NOMO-1 (cell line): ENCODE measurements at regions not wholly inside any gene's neighbourhood (a gene's known extent, or its start where the extent isn't known, plus 50 kb on each side); places are given as distances from the start of the nearest gene placed in this dataset.

Experiments
- DNase-seq, 2 experiments: peaks; one replicate each; lab custom pipeline; 2025; ENCODE audit not compliant: unreplicated experiment in 2 of 2; lab: John Stamatoyannopoulos, UW

DNA sequence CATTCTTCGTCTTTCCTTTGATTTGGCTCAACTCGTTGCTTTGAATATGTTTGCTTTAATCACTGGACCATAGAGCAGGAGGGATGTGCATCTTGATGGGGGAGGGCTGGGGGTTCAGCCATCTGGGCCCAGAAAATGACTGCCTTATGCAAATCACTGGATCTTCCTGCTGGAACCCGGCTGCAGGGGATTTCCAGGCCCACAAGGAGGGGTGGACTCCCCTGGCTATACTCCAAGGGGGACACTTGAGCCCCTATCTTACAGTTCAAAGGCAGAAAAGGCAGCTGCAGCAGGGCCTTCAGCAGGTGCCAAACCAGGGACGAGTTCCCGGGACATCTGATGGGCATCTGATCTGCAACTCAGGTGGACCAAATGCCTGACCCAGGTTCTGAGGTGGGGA, 122.5 kb downstream of the DICER1 start:
- no peak for DNase-seq

DNA sequence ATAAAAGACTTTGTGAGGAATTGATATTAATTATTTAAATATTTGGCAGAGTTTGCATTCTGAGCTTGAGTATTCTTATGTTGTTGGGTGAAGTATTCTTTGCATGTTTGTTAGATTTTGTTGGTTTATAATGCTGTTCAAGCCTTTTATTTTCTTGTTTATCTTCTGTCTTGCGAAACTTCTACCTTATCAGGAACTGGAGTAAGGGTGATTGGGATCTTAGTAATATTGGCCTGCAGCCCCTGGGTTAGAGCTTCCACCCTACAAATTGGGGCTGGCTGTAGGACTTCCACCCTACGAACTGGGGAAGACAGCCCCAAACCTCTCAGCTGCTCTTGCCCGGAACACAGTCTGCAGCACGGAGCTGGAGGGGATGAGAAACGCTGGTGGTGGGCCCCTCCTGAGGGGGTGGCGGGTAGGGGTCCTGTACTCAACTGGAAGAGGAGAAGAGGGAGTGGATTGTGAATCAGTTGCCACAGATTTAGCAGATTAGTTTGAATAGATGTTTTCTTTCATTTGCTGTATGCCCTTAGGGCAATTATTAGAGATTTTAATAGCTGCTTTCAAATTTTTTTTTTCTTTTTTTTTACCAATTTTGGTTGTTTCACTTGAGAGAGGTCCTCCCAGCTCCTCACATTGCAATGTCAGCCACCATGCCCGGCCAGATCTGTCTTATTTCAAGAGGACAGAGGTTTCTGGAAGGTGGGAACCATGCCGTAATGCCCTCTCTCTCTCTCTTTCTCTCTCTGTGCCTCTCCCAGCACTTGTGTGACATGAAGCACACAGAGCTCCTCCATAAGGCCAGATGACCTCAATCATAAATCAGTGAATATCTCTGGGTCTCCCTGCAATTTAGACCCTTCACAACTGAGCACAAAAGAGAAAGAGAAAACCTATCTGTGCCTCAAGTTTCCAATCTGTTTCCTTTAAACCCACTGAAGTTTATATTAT, 123.4 kb downstream of the DICER1 start:
- no peak for DNase-seq

DNA sequence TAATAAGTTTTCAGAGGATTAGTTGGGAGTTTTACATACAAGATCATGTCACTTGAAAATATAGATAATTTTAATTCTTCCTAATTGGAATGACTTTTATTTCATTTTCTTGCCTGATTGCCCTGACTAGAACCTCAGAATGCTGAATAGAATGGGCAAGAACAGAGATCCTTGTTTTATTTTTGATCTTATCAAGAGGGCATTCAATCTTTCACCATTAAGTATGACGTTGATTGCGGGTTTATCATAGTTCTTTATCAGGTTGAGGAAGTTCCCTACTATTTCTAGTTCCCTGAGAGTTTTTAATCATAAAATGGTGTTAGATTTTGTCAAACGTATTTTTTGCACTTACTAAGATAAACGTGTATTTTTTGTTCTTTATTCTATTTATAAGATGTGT, 124.3 kb downstream of the DICER1 start:
- DNase-seq = no peak

DNA sequence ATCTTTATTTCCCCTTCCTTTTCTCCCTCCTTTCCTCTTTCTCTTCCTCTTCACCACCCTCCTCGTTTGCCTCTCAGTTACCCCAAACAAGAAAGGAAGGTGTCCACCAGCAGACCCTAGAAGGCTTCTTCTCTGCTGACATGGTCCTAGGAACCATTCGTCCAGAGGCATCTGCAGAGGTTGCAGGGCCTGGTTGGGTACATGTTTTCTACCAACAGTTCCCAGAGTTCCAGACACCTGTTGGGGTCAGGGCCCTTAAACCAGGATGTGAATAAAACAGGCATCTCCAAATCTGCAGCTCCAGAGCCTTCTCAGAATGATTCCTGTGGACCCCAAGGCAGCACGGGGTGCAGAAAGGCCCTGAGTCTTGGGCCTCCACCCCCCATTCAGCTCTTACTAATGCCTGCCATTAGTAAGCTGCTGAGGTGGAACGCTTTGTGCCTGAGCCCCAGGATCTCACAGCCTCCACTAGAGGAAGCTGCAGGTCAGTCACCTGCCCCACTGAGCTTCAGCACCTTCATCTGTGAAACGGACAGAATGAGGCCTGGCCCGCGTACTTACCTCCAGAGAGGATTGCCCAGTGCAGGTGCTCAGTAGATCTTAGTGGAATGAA, 130.4 kb downstream of the DICER1 start:
- DNase-seq = no peak

DNA sequence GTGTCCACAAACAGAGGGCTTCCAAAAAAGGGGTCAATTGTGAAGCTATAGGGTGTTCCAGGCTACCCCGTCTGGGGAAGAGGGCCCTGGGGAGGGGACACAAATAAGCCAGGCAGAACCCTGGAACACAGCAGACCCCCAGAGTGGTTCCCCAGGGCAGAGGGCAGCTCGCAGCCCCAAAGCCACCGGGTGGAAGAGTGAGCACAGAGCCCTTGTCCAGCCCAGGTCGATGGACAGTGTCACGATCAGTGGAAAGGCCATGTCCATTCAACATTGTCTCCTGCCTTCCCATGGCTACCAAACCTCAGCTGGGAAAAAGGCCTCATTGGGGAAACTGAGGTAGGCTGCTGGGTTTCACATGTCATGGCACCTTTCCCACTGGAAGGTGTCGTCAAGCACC, 131.4 kb downstream of the DICER1 start:
- no peak for DNase-seq

DNA sequence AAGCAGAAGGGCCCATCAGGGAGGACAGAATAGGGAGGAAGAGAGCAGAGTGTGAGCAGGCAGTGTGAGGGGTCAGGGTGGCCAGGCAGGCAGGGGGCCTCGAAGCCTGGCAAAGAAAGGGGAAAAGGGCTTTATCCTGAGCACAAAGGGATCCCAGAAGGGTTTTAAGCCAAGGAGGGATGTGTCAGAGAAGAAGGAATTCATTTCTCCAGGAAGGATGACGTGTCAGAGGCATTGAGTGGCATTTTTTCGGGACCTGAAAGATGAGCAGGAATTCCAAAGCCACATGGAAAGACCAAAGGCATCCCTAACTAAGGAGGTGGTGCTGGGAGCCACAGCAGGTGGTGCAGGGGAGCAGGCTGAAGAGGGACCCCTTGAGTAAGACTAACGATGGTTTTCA, 132.1 kb downstream of the DICER1 start:
- DNase-seq = no peak

DNA sequence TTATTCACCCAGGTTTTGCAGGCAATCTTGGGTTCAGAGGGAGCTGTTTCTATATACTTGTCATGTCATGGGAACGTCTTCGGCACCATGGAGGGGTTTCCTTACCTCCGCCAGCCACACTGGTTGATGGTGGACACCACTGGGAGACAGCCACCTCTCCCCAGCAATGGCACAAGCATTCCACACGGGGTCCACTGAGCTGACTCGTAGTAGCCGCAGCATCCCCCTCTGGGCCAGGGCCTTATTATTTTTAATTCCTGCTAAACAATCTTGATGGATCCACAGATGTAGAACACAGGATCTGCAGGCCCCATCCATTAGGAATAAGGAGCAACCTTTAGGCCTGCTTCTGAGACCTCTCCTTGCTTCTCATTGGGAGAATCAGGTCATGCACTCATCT, 132.9 kb downstream of the DICER1 start:
- DNase-seq = no peak

DNA sequence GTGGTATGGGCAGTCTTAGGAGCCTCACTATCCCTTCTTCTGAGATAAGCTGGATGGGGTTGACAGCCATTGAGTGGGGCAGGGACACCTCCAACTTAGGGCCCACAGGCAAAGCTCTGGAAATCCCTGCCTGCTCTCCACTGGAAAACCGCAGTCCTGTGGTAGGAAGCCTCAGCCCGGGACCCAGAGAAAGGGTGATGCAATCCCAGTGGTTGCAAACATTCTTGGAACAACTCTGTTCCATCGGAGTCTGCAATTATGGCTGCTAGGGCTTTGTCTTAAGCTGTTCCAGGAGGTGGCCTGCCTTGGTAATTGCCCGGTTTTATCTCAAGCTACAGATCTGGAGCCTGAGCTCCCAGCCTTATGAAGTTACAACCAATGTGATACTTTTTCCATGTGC, 133.4 kb downstream of the DICER1 start:
- DNase-seq = no peak

DNA sequence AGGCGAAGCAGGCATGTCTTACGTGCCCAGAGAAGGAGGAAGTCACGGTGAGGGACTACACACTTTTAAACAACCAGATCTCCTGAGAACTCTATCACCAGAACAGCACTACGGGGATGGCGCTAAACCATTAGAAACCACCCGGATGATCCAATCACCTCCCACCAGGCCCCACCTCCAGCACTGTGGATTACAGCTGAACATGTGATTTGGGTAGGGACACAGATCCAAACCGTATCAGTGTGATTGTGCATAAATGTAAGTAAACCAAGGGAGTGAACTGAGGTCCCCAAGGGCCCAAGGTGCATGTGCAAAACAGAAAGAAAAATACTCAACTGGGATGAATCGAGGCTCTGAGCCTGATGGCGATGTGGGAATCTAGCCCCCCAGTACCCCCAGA, 134.2 kb downstream of the DICER1 start:
- no peak for DNase-seq

DNA sequence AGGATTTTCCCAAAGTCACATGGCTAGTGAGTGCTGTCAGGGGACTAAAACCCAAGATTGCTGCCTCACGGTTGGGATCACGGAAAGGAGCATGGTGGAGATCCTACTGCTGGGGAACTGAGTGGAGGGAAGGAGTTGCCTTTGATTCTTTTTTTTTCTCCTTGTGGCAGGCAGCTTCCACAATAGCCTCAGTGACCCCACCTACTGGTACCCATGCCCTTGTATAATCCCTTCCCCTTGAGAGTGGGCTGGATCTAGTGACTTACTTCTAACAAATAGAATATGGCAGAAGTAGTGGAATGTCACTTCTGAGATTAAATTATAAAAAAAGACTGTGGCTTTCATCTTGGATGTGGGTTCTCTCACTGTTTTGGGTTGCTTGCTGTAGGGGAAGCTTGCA, 135.7 kb downstream of the DICER1 start:
- no peak for DNase-seq

DNA sequence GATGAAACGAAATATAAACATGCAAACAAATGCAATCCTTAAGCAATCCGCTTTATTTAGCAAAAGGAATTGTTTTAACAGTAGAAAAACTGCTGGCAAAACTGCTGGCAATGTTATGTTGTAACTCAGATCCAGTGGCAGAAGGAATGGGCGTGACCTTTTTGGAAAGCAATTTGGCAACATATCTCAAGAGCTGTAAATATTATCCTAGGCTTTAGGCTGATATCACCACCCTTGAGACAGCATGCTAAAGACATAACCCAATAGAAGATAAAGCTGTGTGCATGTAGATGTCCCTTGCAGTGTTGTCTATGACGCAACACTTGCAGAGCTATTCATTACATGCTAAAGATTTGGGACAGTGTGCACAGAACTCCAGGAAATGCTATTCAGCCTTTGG, 138.5 kb downstream of the DICER1 start:
- DNase-seq = no peak

DNA sequence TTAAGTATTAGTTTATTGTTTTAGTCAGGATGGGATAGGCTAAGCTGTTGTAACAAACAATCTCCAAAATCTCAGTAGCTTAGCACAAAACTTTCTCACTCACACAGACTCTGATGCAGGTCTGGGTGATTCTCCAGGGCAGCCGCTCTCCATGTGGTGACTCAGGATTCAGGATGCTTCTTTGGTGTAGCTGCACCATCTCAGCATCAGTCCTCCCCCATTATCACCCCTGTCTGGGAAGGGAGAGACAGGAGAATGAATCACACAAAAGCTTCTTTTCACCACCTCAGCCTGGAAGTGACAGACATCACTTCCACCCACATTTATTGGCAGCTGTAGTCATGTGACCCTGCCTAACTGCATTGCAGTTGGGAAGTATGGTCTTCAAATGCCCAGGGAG, 142.3 kb downstream of the DICER1 start:
- no peak for DNase-seq

DNA sequence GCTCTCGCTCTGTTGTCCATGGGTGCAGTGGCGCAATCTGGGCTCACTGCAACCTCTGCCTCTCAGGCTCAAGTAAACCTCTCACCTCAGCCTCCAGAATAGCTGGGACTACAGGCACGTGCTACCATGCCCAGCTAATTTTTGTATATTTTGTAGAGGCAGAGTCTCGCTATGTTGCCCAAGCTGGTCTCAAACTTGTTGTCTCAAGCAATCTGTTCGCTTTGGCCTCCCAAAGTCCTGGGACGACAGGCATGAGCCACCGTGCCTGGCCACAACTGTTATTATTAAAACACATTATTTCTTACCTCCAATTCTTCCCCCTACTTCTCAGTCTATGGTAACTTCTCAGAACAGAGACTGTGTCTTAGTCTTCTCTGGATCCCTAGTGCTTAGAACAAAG, 143.3 kb downstream of the DICER1 start:
- DNase-seq = no peak

DNA sequence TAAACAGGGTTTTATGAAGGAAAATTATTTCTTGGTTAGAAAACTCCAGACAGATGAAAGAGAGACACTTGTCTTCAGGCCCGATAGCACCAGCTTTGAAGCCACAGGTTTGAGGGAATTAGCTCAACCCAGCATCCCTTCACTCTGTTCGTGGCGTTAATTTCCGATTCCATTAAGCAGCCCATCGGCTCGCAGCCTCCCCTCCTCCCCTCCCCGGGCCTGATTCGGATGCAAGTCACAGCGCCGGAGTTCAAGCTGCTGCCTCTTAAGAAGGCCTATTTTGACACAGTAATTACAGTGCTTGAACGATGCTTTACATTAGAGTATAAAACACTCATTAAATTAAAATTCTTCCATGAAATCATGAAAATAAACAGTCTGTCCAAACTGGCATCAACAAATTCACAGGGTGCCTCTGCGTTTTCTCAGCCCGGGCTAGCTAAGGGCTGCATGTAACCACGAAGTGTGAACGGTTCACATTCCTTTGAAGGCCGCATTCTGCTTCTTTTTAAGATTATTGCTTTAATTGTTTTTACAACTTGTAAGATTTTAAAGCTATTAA, 145.8 kb downstream of the DICER1 start:
- no peak for DNase-seq

DNA sequence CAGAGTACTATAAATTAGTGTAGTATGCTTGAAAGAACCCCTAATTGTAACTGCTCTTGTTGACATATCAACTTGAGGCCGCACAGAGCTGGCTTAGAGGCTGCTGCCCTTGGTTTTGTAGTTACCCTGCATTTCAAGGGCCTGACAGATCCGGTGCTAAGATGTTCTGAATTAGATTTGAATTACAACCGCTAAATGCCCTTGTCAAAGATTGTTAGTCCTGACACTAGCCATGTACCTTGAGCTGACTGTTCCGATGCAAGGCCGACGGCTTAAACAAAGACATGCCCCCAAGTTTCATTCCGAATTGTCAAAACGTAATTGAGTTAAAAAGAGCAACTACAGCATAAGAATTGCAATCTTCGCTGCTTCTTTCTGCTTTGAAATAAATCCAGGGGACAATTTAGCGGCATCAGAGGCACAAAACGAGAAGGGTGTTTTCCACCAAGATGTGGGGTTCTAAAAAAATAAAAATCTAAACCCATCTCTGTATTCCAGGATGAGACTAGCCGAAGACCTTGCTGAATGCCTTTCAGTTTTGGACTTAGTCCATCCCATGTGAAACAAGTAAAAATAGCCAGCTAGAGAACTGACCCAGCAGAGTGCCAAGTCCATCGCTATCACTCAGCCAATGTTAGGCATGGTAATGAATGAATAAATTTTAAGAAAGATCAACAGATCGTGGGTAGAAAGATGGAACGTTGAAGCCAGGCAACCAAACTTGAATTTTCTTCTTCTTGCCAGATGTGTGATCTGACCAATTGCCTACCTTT, 148.7 kb downstream of the DICER1 start:
- DNase-seq = no peak

DNA sequence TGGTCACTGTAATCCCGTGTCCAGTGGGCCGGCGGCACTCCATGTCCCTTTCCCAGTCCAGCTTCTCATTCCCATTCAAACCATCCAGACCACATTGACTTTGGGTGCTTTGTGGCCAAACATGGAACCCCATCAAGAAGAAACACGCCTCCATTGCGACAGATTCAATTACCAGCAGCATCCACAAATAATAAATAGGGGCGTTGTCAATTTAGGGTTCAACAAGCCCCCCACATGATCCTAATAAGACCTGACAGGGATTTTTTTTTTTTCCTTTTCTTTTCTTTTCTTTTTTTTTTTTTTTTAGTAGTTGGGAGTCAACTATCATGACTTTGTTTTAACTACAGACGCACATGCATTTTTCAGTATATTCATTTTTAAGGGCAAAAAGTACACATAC, 149.4 kb downstream of the DICER1 start:
- no peak for DNase-seq

DNA sequence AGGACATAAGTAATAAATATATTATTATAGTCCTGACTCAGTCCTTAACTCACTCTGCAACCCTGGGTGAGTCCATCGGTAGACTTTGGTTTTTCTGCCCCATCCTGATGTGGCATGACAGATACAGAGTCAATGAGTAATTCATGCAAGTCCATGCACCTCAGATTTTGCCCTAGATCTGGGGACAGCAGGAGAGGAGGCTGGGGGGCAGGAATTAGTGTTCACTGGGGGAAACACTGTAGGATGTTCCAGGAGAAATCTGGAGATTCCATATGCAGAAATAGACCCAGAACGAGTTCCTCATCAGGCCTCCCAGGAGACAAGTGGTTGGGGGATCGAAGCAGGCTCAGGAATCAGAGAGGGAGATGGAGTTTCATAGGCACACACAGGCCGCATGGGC, 150.8 kb downstream of the DICER1 start:
- no peak for DNase-seq

DNA sequence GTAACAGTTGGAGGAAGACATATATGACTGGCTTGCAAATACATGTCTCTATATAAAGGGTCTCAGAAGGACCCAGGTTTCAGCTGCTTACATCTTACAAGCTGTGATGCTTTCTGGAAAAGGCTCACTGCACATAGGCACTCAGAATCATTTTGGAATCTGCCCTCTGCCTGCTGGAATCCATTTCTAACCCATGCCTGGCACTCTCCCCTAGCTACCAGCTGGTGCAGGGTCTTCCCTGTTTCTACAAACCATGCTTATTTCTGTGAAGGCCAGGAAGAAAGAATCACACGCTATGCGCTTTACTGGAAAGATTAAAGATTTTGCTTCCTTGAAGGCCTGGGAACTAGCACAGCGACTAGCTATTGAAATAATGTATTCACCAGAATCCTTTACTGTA, 151.3 kb downstream of the DICER1 start:
- no peak for DNase-seq

DNA sequence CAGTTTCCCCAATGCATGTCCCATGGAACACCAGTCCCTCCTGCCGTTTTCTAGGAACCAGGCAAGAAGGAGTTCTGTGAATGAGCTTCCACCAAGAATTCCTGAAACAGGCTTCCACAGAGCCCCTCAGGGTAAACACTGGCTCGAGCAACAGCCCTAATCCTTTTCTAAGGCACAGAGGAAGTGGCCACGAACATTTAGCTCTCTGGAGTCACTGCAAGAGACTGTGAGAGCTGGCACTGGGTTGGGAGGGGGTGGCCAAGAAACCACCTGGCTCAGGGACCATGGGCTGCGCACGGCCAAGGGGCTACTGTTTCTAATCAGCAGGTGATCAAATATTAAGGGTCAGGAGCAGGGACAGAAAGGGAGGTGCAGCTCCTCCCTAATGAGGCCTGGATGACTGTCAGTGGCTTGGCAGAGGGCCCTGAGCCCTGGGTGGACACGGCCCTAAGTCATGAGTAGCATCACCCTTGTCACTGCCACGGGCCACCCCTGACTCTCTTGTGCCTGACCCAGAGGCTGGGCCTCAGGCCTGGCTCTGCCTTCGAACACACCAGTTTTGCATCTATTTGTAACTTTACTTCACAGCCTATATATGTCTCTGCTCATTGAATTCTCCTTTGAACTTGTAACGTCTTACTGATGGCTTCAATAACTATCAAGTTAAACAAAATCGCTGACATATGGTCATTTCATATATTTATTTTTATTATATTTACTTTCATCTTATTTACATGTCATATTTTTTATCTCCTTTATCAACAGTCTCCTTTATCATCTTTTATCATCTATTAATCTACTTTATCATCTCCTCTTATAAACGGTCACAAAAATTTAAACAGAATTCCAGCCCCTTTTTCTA, 154.0 kb downstream of the DICER1 start:
- no peak for DNase-seq

DNA sequence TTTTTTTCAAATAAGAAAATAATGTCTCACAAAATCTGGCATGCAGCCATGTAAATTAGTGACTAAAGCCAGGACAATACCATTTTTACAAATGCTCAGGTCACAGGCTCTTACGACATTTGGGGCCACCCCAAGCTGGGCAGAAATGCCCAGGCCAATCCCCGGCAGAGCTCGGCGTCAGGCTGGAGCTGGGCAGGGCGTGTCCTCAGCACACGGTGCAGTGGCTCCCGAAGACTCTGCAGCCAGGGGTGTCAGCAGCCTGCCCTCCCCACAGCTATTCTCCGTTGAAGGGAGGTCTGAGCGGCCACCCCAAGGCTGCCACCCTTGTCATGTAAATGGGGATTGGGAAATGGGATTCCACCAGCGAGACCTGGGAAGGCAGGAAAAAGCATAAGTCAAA, 158.6 kb downstream of the DICER1 start:
- DNase-seq = peak; percentile 1 to 31
